Renal pelvis (tissue), 1 donor: ENCODE measurements at regions not wholly inside any gene's neighbourhood (a gene's known extent, or its start where the extent isn't known, plus 50 kb on each side); places are given as distances from the start of the nearest gene placed in this dataset.

ENCODE experiments used
- DNase-seq: peaks from one replicate; pipeline ENCODE4 v3.0.0-alpha.2; 2013

DNA sequence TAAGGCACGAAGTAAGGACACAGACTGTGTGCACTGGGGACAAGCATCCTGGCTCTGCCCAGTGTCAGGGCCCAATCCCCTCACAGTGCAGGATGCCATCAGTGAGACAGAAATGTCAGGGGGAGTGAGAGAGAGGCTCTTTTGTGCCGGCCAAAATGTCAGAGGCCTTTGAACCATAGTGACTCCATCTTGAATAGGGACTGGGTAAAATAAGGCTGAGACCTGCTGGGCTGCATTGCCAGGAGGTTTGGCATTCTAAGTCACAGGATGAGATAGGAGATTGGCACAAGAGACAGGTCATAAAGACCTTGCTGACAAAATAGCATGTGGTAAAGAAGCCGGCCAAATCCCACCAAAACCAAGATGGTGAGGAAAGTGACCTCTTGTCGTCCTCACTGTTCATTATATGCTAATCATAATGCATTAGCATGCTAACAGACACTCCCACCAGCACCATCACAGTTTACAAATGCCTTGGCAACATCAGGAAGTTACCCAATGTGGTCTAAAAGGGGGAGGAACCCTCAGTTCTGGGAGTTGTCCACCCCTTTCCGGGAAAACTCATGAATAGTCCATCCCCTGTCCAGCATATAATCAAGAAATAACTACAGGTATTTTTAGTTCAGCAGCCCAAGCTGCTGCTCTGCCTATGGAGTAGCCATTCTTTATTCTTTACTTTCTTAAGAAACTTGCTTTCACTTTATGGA lies 337.4 kb downstream of the LPIN1 start:
- no peak for DNase-seq

DNA sequence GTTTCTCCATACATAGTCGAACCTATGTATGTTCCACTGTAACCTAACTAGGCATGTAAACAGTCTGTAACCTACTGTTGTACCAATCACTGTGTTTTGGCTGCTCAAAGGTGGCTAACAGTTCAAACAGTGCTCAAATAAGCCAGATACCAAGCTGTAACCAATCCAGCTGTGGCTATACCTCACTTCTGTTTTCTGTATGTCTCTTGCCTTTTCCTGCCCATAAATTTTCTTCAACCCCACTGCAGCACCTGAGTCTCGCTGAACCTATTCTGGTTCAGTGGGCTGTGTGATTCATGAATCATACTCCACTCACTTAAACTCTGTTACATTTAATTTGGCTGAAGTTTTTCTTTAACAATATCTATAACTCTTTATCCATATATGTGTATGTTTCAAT lies 340.7 kb downstream of the LPIN1 start:
- no peak for DNase-seq

DNA sequence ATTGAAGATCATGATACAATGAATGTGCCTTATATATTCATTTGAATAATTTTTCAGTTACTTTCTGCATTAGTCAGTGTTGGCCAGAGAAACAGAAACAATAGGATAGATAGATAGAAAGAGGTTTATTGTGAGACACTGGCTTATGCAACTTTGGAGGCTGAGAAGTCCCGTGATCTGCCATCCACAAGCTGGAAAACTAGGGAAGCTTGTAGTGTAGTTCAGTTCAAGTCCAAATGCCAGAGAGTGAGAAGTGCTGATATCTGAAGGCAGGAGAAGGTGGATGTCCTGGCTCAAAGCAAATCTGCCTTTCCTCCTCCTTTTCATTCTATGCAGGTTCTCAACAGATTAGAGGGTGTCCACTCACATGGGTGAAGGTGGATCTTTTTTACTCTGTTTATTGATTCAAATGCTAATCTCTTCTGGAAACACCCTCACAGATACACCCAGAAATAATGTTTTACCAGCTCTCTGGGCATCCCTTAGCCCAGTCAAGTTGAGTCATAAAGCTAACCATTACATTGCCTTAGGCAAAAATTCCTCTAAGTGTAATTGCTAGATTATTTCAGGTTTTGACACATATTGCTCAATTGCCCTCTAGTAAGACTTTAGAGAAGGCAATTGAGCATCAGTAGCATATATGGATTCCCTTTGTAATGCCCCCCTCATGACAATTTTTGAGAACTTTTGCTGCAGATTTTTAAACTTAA lies 341.4 kb downstream of the LPIN1 start:
- DNase-seq: no peak

DNA sequence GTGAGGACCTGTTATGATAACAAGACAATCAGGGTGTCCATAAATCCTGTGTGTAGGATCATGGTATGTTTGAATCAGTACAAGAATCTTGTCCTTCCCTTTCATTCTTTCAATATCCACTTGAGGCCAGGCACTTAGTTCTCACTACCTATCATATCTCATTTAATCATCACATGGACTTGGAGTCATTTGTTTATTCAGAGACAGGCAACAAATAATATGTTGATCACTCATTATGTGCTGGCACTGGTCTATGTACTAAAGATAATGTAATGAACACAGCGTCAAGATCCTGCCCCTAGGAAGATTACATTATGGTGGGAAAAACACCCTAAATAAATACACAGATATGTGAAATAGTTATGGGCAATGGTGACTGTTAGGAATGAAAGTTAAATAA lies 342.6 kb downstream of the LPIN1 start:
- no peak for DNase-seq

DNA sequence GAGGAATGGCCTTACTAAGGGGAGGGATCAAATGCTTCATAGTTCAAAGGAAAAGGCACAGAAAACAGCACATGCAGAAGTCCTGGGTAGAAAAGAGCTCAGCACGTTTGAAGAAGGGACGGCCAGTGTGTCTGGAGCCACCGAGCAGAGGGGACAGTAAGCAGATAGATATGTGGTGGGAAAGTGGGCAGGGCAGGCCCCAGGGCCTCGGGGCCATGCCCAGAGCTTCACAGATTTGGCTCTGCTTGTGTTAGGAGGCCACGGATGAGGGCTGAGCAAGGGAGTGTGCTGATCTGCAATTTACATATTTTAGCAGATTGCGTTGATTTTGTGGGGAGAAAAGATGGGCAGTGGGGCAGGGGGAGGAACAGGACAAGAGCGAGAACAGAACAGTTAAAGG lies 343.1 kb downstream of the LPIN1 start:
- no peak for DNase-seq

DNA sequence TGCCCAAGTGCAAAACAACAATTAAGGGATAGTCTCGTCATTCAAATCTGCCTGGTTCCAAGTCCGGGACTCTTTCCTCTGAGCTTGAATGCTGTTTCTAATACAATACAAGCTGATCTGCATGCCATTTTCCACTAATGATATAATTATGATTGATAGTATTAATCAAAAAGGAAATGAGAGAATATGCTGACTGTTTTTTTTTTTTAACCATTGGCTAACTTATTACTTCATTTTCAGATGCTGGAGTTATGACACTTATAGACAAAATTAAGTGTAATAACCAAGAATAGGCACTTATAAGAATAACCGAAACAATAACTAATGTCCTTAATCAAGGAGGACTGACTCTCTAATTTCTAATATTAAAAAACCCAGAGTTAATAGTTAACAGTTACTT lies 343.6 kb downstream of the LPIN1 start:
- DNase-seq: no peak

DNA sequence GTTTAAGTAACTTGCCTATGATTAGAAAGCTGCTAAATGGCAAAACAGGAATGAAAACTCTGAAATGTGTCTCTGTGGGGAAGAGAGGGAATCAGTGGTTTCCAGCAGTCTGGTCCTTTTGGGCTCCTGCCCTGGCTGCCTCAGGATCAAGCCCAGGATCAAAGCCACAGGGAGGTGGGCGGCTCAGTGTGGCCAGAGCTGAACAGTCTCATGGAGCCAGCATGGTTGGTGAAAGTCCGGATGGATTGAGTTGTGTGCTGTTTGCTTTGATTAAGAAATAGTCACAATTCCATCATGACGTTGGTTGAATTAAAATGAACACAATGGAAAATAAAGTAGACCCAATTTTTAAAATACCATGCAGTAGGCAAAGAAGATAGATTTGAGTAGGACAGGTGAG lies 344.2 kb downstream of the LPIN1 start:
- no peak for DNase-seq

DNA sequence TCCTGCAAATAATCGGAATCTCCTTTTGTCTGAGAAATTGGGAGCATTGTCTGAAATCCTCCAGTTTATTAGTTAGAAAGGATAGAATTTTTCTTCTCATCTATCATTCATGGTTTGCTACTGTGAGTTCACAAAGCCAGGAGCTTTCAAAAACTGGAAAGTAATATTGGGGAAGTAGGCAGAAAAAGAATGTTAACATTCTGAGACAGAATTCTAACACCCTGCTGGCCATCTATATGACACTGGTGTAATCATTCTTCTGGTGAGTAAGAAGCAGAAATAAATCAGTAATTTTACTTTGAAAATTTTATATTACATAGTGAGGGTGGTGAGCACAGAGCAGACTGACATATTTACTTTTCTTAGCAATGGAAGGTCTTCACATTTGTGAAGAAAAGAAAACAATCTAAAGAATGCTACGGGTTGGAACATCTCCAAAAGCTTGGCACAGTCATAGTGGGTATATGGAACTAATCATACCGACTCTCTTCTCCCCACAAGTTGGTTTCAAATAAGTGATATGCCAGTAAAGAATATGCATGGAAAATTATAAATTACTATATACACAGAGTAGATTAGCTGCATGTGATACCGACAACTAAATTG lies 344.9 kb downstream of the LPIN1 start:
- DNase-seq: no peak

DNA sequence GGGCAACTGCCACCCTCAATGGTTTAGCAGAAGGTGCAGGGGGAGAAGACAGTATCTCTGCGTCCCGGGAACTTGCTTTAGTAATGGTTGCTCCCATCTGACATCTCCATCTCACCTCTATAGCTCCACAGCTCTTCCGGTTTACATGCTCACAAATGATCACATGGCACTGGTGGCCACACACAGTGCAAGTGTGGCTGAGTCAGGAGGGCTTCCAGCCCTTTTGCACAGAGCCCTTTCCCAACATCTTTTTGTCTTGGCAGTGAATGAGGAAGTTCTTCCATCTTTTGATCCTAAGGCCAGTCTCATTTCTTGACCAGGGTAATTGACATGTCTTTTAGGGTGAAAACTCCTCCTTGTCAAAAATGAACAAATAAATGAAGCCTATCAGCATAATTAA lies 347.7 kb downstream of the LPIN1 start:
- DNase-seq: no peak

DNA sequence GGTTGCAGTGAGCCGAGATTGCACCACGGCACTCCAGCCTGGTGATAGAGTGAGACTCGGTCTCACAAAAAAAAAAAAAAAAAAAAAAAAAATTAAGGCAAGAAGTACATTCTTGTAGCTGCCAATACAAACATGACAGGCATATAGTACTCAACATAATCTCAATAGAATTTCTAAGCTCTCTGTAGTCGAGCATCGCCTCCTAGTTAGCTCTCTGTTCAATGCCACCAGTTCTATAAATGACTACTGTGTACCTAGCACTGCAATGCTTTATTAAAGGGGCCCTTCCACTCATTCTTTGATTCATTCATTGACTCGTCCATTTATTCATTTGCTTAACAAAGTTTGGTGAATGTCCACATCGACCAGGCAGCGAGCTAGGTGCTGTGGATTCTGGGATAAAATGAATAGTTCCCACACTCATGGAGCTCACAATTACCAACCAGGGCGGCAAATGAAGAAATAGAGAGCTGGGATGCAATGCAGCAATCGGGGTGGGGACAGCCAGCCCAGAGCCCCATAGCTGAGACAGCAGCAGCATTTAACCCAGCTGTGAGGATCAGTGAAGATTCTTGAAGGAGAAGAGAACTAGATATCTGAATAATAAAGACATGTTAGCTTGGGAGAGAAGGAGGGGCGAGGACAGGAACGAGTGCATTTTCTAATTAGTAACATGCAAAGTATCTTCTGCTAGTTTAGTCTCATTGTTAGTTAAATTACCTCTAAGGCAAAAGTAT lies 349.8 kb downstream of the LPIN1 start:
- DNase-seq: no peak

DNA sequence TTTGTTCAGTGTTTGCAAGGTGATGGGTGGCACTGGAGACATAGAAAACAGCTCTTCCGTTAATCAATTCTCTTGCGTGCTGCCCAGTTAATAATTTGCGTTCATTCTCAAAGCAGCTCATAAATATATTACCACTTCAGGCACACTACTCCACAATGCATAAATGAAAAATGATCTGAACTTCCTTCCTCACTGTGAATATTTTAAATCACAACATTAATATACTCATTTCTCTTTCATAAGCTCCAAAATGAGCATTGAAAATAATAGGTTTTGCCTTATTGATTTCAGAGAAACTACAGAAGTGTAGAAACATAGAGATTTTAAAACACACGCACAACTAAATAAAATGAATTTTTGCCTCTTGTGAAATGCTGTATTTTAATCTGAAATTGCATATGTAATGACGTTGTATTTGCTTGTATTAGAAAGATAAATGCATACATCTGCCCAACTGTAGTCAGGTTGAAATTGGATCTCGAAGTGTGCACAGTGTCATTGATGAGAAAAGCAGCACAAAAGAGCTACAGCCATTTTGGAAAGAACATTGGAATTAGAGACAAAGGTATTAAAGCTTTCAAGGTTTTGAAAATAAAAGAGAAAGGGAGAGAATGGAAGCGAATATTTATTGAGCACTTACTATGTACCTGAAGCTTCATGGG lies 350.5 kb downstream of the LPIN1 start:
- no peak for DNase-seq

DNA sequence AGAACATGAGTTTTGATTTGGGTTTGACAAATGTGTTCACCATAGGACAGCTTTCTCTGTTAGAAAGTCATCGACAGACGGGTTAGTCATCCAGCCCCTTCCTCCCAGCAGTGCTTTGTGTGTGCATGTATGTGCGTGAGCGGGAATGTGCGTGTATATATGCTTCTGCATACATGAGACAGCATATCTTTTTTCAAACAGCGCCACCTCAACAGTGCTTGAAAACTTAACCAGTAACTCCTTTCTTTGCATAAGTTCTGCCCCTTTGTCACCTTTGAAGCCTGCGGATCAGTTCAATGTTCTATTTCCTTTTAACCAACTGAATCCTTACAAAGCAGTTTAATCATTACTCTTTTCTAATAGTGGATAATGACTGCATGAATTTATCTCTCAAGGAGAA lies 351.4 kb downstream of the LPIN1 start:
- no peak for DNase-seq

DNA sequence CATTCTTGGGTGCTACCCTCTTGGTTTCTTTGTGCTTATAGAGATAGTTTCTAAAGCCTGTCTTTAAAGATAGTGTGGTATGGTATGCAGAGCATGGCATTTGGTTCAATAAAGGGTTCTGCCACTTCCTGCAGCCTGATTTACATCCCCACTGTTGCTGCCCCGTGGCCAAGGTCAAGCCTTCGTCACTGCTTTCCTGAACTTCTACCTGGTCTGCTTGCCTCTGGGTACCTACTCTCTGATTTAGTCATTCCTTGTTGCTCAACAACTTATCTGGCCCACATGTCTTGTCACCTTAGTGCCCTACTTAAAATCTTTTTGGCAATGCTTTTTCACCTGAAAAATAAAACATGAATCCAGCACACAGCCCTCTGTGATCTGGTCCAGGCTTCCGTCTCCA lies 352.9 kb downstream of the LPIN1 start:
- DNase-seq: no peak

DNA sequence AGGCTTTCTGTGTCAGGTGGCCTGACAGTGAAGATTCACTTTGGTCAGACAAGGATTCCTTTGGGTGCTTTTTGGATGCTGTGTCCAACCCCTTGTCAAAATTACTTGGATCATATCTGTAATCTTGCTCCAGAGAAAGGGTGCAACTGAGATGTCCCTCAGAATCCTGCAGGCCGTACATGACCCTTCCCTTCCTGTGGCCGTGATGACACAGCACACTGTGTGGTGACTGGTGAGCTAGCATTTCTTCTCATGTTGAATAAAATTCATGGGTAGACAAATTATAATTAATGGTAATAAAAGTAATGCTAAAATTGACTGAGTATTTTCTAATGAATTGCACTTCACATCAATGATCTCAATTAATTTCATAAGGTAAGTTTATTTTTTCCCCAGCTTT lies 356.2 kb downstream of the LPIN1 start:
- DNase-seq: no peak

DNA sequence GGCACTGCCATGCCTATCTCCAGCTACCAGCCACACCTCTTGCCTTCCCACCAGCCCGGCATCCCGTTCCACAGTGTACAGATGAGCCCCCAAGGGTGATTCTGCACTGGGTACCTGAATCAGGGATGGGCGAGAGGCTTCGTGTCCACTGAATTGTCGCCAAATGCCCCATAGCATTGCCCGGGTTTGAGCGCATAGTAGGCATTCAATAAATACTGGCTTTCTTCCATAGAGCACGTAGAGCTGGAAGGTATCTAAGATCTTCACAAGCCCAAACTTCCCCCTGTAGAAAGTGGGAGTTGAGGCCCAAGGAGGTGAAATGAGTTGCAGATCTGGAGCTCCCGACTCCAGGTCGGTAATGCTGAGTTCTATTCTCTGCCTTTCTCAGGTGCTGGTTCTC lies 358.7 kb downstream of the LPIN1 start:
- no peak for DNase-seq

DNA sequence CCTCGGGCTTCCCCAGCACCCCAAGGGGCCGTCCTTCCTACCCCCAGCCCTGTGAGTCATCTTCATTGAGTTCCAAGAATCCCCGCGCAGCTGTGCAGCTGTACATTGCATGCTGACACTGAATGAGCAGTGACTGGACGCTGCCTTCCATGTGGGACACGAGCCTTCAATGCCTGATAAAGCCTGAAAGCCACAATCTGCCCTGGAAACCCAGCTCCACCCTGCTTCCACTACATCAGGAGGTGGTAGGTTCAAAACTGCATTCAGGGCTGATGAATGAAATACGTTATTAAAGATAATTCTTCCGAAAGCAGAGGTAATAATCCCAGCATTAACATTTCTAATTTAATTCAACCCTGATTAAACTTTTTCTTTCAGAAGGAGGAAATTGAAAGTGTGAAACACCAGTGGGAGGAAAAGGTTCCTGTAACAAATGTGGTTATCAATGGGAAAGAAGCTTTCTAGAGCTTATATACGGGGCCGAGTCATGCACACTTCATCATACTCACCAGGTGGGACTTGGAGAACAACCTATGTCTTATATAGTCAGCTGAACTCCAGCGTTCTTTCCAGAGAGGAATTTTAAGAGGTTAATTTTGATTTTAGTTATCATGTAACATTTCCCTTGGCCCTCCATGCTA lies 360.1 kb downstream of the LPIN1 start:
- no peak for DNase-seq

DNA sequence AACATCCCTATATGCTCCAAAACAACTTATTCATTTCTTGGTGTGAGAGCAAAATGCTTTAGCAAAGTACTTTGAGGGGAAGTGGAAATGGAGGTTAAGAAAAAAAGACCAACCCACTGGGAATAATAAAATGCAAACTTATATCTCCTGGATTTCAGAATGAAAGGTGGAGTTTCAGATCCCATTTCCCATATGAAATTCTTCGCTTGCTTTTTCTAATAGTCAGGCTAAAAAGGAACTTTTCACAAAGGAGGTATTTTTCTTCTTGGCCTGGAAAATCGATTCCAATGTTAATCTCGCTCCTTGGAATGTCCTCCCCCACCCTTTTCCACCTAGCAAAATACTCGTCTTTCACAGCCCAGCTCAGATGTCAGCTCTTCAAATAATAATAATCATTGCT lies 360.9 kb downstream of the LPIN1 start:
- no peak for DNase-seq

DNA sequence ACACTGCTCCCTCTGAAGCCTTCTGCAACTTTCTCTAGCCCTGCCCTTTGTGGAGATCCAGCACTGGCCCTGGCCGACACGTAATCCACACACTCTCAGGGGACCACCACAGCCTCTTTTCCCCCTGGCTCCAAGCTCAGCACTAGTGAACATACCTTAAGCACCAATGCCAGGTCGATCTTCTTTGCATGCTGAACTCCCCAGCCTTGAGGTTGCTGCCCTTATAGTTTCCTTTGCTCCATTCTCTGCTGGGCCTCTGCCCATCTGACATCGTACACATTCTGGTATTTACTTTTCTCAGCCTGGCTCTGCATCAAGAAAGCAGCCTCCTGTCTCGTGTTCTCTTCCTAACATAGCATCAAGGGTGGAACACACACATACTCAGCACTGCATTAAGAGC lies 361.5 kb downstream of the LPIN1 start:
- no peak for DNase-seq

DNA sequence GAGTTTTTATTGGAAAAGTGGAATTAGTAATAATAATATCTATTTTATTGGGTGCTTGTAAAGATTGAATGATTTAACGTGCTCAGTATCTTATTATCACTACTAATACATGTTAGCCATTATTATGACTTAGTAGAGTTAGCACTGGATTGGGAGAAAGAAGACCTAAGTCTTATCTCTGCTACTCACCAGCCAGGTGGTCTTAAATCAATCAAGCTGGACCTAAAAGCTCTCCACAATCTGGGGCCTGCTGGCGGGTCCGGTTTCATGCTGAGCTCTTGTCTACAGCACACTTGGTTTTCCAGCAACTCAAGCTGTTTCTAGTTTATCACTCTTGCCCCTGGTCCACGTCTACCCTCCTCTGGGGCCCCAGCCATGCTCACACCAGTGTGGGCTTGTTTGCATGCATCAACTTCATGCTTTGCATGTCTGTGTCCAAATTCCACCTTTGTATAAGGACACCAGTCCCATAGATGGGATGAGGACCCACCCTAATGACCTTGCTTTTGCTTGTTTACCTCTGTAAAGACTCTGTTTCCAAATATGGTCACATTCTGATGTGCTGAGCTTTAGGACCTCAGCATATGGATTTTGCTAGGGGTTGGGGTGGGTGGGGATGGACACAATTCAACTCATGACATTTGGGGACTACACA lies 363.1 kb downstream of the LPIN1 start:
- DNase-seq: no peak

DNA sequence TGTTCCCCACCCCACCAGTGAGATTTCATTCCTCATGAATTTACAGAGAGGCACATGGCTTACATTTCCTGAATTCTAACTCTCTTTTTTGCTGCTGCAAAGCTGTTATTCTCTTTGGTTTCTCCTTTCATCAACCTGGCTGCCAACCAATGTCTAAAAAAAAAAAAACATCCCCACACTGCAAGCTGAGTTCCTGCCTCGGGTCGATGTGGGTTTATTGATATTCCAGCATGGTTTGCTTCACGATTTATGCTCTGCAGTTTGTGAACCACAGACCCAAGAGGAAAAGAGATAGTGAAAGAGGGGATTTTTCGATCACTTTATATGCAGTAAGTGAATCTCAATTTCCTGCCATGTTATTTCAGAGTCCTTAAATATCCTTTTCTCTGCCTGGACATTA lies 363.6 kb downstream of the LPIN1 start:
- no peak for DNase-seq

DNA sequence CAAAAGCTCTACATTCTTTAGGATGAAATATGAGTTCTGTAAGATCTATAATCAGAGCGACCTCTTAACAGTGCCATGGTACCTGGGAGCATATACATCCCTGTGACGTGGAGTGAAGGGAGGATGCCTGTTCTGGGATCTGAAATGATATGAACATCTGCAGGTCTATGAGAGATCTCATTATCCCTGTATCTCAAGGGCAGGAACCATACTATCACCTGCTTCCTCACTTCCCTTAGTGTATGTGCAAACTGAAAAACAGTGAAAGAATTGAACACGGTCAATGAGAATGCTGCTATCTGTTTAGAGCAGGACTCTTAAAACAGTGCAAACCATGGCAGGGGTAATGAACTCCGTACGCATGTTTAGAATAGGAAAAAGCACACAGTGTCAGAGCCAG lies 364.0 kb downstream of the LPIN1 start:
- no peak for DNase-seq
